ENCODE measurements at regions not wholly inside any gene's neighbourhood (a gene's known extent, or its start where the extent isn't known, plus 50 kb on each side); places are given as distances from the start of the nearest gene placed in this dataset.

DNA sequence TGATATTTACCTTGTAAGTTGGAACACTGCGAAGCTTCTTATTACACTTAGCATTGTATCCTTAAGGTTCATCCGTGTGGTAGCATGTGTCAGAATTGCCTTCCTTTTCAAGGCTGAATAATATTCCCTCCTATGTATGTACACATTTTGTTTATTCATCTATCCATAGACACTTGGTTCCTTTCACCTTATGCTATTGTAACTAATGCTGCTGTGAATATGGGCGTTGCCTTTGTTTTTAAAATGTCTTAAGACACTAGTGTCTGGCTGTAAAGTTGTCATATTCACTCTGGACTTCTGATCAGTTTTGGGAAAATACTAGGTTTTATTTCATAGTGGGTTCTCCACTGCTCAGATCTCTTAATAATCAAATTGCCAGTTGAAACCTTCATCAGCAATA lies 383.3 kb upstream of the PRR16 start:
- DNase-seq (ENCODE audit: low spot score), result no peak
- TF ChIP-seq, protein P1, sequence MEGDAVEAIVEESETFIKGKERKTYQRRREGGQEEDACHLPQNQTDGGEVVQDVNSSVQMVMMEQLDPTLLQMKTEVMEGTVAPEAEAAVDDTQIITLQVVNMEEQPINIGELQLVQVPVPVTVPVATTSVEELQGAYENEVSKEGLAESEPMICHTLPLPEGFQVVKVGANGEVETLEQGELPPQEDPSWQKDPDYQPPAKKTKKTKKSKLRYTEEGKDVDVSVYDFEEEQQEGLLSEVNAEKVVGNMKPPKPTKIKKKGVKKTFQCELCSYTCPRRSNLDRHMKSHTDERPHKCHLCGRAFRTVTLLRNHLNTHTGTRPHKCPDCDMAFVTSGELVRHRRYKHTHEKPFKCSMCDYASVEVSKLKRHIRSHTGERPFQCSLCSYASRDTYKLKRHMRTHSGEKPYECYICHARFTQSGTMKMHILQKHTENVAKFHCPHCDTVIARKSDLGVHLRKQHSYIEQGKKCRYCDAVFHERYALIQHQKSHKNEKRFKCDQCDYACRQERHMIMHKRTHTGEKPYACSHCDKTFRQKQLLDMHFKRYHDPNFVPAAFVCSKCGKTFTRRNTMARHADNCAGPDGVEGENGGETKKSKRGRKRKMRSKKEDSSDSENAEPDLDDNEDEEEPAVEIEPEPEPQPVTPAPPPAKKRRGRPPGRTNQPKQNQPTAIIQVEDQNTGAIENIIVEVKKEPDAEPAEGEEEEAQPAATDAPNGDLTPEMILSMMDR (IDR thresholded peaks at IDR 0.05; ENCODE audit: extremely low read depth, insufficient read depth, missing control alignments), result no peak
- in situ Hi-C loops (cut with MboI; ENCODE audit: low pct_unique_long_range_greater_than_20kb, low sequenced_read_pairs, unreplicated experiment), result no loop called here

- TF ChIP-seq, protein P1 (IDR thresholded peaks at IDR 0.05; ENCODE audit: extremely low read depth, insufficient read depth, missing control alignments), result no peak
- DNase-seq (ENCODE audit: low spot score), result no peak
- in situ Hi-C loops (cut with MboI; ENCODE audit: low pct_unique_long_range_greater_than_20kb, low sequenced_read_pairs, unreplicated experiment), result no loop called here
These were observed 381.6 kb upstream of the PRR16 start for GRCh38 chr5:120082316-120083068.

GRCh38 chr5:120083851-120084542 lies 380.1 kb upstream of the PRR16 start:
- TF ChIP-seq, protein P1 (IDR thresholded peaks at IDR 0.05; ENCODE audit: extremely low read depth, insufficient read depth, missing control alignments), result no peak
- in situ Hi-C loops (cut with MboI; ENCODE audit: low pct_unique_long_range_greater_than_20kb, low sequenced_read_pairs, unreplicated experiment), result no loop called here
- DNase-seq (ENCODE audit: low spot score), result no peak

DNA sequence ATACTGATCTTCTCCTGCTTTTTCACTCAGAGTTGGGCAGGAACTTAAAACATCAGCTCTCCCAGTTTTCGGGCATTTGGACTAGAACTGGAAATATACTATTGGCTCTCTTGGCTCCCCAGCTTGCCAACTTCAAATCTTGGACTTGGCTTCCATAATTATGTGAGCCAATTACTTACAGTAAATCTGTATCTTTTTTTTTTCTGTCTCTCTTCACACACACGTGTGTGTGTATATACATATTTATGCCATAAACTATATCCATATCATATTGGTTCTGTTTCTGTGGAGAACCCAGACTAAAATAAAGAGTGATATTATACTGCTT lies 379.6 kb upstream of the PRR16 start:
- in situ Hi-C loops (cut with MboI; ENCODE audit: low pct_unique_long_range_greater_than_20kb, low sequenced_read_pairs, unreplicated experiment), result no loop called here
- DNase-seq (ENCODE audit: low spot score), result no peak
- TF ChIP-seq, protein P1 (IDR thresholded peaks at IDR 0.05; ENCODE audit: extremely low read depth, insufficient read depth, missing control alignments), result no peak

DNA sequence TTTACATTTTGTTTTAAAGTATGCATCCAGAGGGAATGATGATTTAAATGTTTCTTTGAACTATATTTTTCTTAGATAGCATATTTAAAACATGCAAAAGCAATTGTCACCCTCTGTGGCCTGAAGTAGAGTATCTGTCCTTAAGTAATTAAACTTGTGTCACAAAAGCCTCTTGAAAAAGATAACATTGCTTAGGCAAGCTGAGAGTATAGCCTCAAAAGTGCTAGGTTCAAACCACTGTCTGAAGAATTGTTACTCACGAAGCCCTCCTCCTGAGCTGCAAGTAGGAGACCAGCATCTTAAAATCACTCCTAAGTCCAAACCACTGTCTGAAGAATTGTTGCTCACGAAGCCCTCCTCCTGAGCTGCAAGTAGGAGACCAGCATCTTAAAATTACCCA lies 378.0 kb upstream of the PRR16 start:
- in situ Hi-C loops (cut with MboI; ENCODE audit: low pct_unique_long_range_greater_than_20kb, low sequenced_read_pairs, unreplicated experiment), result no loop called here
- DNase-seq (ENCODE audit: low spot score), result no peak
- TF ChIP-seq, protein P1 (IDR thresholded peaks at IDR 0.05; ENCODE audit: extremely low read depth, insufficient read depth, missing control alignments), result no peak

- TF ChIP-seq, protein P1 (IDR thresholded peaks at IDR 0.05; ENCODE audit: extremely low read depth, insufficient read depth, missing control alignments), result no peak
- no peak for DNase-seq (ENCODE audit: low spot score)
- in situ Hi-C loops (cut with MboI; ENCODE audit: low pct_unique_long_range_greater_than_20kb, low sequenced_read_pairs, unreplicated experiment), result no loop called here
These were observed 375.7 kb upstream of the PRR16 start for GRCh38 chr5:120088412-120088811.
